OCI-LY3 (cell line): ENCODE measurements at regions not wholly inside any gene's neighbourhood (a gene's known extent, or its start where the extent isn't known, plus 50 kb on each side); places are given as distances from the start of the nearest gene placed in this dataset.
A peak's percentile ranks its signal among the peaks of the same experiment; 100 is the strongest.

ENCODE experiments used
- H2AFZ ChIP-seq: fragments of 200-600, 300-600 bp; shearing (Covaris generic); 2 replicates; pipeline ENCODE4 v1.6.0; 2014; ENCODE audit warnings: antibody characterized with exemption, low read depth, low read length
- H3K27ac ChIP-seq: fragments of 200-600, 300-600 bp; sonication (generic); 2 replicates; pipeline ENCODE4 v1.5.1; 2014; ENCODE audit warnings: mild to moderate bottlenecking, low read length, moderate library complexity, mixed read lengths
- H3K27me3 ChIP-seq: fragments of 200-600, 300-600 bp; sonication (generic); 2 replicates; pipeline ENCODE4 v1.6.1; 2014; ENCODE audit warnings: low read depth, low read length, mixed read lengths
- H3K36me3 ChIP-seq: fragments of 200-600, 300-600 bp; sonication (generic); replicated peaks from 2 replicates; pipeline ENCODE3; 2014; ENCODE audit warnings: low read depth, low read length, mixed read lengths
- H3K4me1 ChIP-seq: fragments of 300-600, 200-600 bp; sonication (generic); 2 replicates; pipeline ENCODE4 v1.6.1; 2014; ENCODE audit warnings: low read length, mixed read lengths
- H3K4me2 ChIP-seq: fragments of 200-600, 300-600 bp; sonication (generic); 2 replicates; pipeline ENCODE4 v1.6.1; 2014; ENCODE audit warnings: low read length, mixed read lengths
- H3K4me3 ChIP-seq: fragments of 300-600, 200-600 bp; sonication (generic); 2 replicates; pipeline ENCODE4 v1.5.1; 2014; ENCODE audit warnings: antibody characterized with exemption, mild to moderate bottlenecking, low read length, moderate library complexity
- H3K79me2 ChIP-seq: fragments of 300-600, 200-600 bp; shearing (Covaris generic); 2 replicates; pipeline ENCODE4 v1.6.1; 2014; ENCODE audit warnings: mild to moderate bottlenecking, low read length, mixed read lengths
- H3K9ac ChIP-seq: fragments of 300-600, 200-600 bp; shearing (Covaris generic); 2 replicates; pipeline ENCODE4 v1.6.0; 2014; ENCODE audit warnings: mild to moderate bottlenecking, low read length, moderate library complexity
- H3K9me3 ChIP-seq: fragments of 200-600, 300-600 bp; shearing (Covaris generic); 2 replicates; pipeline ENCODE4 v1.6.1; 2014; ENCODE audit warnings: low read length, mixed read lengths; ENCODE audit not compliant: insufficient read depth
- H4K20me1 ChIP-seq: fragments of 200-600, 300-600 bp; sonication (generic); 2 replicates; pipeline ENCODE4 v1.6.1; 2016; ENCODE audit warnings: low read length, mixed read lengths; ENCODE audit not compliant: insufficient read depth
- EZH2phosphoT487 ChIP-seq: fragments of 200-600 bp; shearing (Covaris generic); IDR thresholded peaks from 2 replicates; pipeline ENCODE4 v1.6.1; 2018; ENCODE audit warnings: antibody characterized with exemption, mixed run types, low read depth
- TF ChIP-seq, protein P1 (sequence below): fragments of 200-600, 300-600 bp; sonication (generic); IDR thresholded peaks from 2 replicates; pipeline ENCODE4 v1.5.1; 2014; ENCODE audit warnings: antibody characterized with exemption, low read length, low read depth

DNA sequence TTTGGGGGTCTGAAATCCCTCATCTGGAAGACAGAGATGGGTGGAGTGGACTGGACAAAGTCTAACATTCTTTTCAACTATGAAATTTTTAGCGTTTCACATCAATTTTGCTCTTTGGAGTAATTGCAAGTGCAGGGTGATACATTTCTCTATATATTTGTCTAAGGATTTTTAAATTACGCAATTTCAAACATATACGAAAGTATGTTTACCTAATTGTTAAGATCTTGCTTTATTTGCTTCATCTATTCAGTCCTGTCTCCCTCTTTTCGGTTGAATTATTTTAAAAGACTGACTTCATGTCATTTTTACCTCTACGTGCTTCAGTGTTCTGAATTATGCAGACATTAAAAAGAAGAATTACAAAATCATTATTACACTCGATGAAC is 101.9 kb upstream of the CREB5 start:
- no peaks in the 10 kb centered on the region for H3K9me3 ChIP-seq
- TF ChIP-seq EZH2phosphoT487, result no peak
- no peak overlapping the region for H3K4me2 ChIP-seq
- no peak overlapping the region for H3K9ac ChIP-seq
- no peaks in the 10 kb centered on the region for H4K20me1 ChIP-seq
- no peaks in the 10 kb centered on the region for H3K79me2 ChIP-seq
- no peak overlapping the region for H3K4me3 ChIP-seq
- H3K4me1 ChIP-seq, result peaks cover 19% of the 10 kb centered on the region
- H3K36me3 ChIP-seq, result no peaks in the 10 kb centered on the region
- peaks cover 64% of the 10 kb centered on the region for H3K27me3 ChIP-seq
- no peak overlapping the region for H3K27ac ChIP-seq
- no peak overlapping the region for H2AFZ ChIP-seq

DNA sequence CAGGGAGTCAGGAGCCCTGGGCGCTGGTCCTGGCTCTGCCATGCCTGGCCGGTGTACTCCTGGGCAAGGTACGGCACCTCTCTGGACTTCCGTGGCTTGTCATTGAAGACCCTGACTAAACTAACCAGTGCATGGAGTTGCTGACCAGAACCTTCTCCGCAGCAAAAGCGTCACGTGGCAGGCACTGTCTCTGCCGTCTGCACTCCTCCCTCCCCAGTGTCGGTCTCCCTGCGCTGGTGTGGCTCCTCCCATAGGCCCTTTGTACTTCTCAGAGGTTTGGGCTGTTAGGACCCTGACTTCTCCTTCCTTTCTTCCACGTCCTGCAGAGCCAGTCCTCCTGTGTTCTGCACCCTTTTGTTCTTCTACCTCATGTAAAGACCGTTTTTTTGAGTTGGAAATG is 100.6 kb upstream of the CREB5 start:
- Histone ChIP-seq H3K79me2 (no peaks in the 10 kb centered on the region), H2AFZ (no peak overlapping the region), H3K4me1 (peaks cover 25% of the 10 kb centered on the region), H3K36me3 (no peaks in the 10 kb centered on the region), H3K27me3 (peaks cover 64% of the 10 kb centered on the region), H4K20me1 (no peaks in the 10 kb centered on the region), H3K4me3 (no peak overlapping the region), H3K27ac (no peak overlapping the region), H3K9me3 (no peaks in the 10 kb centered on the region), H3K9ac (no peak overlapping the region), H3K4me2 (0 out of 2 replicates have a peak overlapping the region, but pooled peaks have one; percentile 20)
- no peak for TF ChIP-seq EZH2phosphoT487
- TF ChIP-seq, protein P1, sequence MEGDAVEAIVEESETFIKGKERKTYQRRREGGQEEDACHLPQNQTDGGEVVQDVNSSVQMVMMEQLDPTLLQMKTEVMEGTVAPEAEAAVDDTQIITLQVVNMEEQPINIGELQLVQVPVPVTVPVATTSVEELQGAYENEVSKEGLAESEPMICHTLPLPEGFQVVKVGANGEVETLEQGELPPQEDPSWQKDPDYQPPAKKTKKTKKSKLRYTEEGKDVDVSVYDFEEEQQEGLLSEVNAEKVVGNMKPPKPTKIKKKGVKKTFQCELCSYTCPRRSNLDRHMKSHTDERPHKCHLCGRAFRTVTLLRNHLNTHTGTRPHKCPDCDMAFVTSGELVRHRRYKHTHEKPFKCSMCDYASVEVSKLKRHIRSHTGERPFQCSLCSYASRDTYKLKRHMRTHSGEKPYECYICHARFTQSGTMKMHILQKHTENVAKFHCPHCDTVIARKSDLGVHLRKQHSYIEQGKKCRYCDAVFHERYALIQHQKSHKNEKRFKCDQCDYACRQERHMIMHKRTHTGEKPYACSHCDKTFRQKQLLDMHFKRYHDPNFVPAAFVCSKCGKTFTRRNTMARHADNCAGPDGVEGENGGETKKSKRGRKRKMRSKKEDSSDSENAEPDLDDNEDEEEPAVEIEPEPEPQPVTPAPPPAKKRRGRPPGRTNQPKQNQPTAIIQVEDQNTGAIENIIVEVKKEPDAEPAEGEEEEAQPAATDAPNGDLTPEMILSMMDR, result no peak

DNA sequence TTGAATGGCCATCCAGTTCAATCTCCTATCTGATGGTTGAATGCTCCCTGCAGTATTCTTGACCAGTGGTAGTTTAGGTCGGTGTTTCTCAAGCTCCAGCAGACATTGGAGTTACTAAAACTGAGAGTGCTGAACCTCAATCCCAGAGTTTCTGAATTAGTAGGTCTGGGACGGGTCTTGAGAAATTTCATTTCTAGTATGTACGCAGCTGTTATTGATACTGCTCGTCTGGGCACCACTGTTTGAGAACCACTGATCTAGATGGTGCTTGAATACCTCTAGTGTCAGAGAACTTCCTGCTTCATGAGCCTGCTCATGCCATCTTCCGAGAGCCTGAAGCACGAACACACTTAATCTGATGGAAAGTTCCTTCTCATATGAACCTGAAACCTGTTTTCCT is 99.4 kb upstream of the CREB5 start:
- Histone ChIP-seq H4K20me1 (no peaks in the 10 kb centered on the region), H3K27me3 (peaks cover 58% of the 10 kb centered on the region), H2AFZ (no peak overlapping the region), H3K9ac (no peak overlapping the region), H3K36me3 (no peaks in the 10 kb centered on the region), H3K4me1 (peaks cover 31% of the 10 kb centered on the region), H3K79me2 (no peaks in the 10 kb centered on the region), H3K4me2 (peak overlapping the region; percentile 56), H3K27ac (no peak overlapping the region), H3K9me3 (no peaks in the 10 kb centered on the region), H3K4me3 (peak overlapping the region; percentile 10)
- TF ChIP-seq EZH2phosphoT487, result no peak
- TF ChIP-seq, protein P1, result no peak

DNA sequence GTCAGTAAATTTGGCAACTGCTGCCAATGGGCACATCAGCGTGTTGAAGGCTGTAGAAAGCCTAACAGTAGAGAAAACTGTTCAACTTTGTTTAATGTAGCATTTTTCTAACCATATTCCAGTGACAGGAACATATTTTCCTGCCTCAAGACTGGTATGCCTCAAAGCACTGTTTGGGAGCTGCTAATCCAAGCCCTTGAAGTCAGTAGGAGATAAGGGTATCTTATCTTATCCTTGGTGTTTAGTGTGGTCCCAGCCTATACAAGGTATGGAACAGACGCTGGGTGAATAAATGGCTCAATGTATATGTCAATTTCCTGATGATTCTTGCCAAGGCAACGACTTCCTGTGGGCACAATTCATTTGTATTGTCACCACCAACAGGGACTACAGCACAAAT is 97.5 kb upstream of the CREB5 start:
- no peak overlapping the region for H3K27ac ChIP-seq
- no peaks in the 10 kb centered on the region for H4K20me1 ChIP-seq
- no peaks in the 10 kb centered on the region for H3K79me2 ChIP-seq
- no peak overlapping the region for H3K4me2 ChIP-seq
- H2AFZ ChIP-seq, result no peak overlapping the region
- no peak overlapping the region for H3K4me3 ChIP-seq
- no peaks in the 10 kb centered on the region for H3K9me3 ChIP-seq
- no peaks in the 10 kb centered on the region for H3K36me3 ChIP-seq
- H3K4me1 ChIP-seq, result peaks cover 31% of the 10 kb centered on the region
- TF ChIP-seq EZH2phosphoT487, result no peak
- TF ChIP-seq, protein P1, result no peak
- no peak overlapping the region for H3K9ac ChIP-seq
- peaks cover 47% of the 10 kb centered on the region for H3K27me3 ChIP-seq
